AG10803 (cell line): ENCODE measurements at regions not wholly inside any gene's neighbourhood (a gene's known extent, or its start where the extent isn't known, plus 50 kb on each side); places are given as distances from the start of the nearest gene placed in this dataset.

Experiments
- DNase-seq: peaks from one replicate; pipeline ENCODE4 v3.0.0; 2010; ENCODE audit warnings: low read depth
- H3K4me3 ChIP-seq: 2 replicates; pipeline ENCODE4 v1.5.1; 2011; ENCODE audit warnings: mild to moderate bottlenecking, low read length, control low read depth
- TF ChIP-seq, protein P1 (sequence below): conservative IDR thresholded peaks from 2 replicates; pipeline ENCODE4 v1.5.1; 2011; ENCODE audit warnings: mild to moderate bottlenecking, low read length, control low read depth, inconsistent platforms

DNA sequence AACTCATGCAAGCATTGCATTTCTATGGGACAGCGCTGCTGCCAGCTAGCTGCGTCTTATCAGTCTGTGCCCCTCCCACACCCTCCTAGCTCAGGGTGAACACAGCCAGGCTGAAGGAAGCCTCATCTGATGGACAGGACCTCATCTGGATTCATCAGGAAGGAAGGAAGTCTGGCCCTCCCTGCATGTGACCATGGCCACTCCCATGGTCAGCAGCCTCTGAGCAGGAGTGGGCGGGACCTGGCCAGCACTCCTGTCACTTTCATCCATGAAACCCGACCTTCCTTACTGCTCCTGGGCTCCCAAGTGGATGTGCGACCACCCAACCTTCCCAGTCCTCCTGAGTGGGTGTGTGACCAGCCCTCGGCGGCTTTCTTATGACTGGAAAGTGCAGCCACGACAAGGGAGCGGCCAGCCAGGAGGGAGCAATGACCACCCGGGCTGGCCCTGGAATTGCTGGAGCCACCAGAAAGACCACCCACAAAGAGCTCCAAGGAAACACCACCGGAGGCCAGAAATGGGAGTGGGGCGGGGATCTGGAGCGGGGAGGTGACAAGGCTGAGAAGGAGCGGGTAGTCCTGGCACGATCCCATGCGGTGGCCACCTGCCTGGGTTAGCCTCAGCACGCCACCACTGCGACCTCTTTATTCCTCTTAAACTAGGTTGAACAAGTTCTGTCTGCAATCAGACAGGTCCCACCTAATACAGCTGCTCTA lies 241.2 kb downstream of the TTLL2 start:
- H3K4me3 ChIP-seq = no peak overlapping the region
- DNase-seq = no peak
- TF ChIP-seq, protein P1, sequence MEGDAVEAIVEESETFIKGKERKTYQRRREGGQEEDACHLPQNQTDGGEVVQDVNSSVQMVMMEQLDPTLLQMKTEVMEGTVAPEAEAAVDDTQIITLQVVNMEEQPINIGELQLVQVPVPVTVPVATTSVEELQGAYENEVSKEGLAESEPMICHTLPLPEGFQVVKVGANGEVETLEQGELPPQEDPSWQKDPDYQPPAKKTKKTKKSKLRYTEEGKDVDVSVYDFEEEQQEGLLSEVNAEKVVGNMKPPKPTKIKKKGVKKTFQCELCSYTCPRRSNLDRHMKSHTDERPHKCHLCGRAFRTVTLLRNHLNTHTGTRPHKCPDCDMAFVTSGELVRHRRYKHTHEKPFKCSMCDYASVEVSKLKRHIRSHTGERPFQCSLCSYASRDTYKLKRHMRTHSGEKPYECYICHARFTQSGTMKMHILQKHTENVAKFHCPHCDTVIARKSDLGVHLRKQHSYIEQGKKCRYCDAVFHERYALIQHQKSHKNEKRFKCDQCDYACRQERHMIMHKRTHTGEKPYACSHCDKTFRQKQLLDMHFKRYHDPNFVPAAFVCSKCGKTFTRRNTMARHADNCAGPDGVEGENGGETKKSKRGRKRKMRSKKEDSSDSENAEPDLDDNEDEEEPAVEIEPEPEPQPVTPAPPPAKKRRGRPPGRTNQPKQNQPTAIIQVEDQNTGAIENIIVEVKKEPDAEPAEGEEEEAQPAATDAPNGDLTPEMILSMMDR = no peak

DNA sequence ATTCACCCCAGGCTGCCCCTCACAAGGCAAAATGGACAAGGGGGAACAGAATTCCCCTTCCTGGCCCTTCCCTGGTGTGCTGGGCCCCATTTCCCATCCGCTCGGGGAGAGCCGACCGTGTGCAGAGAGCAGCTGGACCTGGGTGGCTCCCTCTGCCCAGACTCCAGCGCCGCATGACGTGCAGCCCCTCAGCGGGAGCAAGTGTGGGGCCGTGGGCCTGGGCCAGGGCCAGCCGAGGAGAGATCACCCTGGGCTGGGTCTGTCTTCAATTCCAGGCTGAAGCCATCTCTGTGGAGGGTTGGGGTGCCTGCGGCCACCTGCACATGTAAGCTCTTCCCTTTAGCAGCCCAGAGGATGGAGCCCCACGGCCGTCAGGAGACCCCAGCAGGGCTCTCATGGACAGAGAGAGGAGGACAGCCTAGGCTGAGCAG lies 241.8 kb downstream of the TTLL2 start:
- TF ChIP-seq, protein P1 = no peak
- no peak for DNase-seq
- no peak overlapping the region for H3K4me3 ChIP-seq

DNA sequence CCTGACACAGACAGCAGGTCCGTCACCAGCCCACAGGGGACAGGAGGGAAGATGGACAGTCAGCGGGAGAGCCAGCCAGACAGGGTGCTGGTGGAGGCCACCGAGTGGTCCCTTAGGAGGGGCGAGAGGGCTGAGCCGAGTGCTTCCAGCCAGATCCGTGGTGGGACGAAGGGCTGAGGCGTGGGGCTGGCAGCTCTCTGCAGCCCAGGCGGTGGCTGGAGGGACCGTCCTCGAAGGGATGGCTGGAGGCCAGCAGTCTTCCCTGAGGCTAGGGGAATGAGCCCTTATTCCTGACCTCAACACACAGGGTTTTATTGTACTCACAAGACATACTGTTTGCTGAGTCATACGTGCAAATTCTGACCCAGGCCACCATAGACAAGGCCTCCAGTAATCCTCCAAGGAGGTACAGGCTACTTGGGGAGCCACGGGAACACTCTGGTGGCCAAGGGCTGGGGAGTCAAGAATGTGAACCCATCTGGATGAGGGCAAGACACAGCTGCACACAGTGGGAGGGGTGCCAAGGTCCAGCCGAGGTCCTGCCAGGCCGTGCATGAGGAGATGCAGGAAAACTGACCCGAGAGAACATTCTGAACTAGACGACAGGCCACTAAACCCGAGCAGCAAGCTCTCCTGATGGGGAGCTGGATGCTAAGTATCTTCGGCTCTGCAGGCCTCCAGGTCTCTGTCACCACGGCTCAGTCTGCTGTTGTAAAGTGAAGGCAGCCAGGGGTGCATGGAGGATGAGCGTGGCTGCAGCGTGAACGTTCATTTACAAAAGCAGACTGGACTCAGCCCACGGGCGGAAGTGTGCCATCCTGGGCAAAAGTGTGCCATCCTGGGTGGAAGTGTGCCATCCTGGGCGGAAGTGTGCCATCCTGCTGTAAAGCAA lies 242.5 kb downstream of the TTLL2 start:
- TF ChIP-seq, protein P1 = no peak
- no peak for DNase-seq
- no peak overlapping the region for H3K4me3 ChIP-seq

DNA sequence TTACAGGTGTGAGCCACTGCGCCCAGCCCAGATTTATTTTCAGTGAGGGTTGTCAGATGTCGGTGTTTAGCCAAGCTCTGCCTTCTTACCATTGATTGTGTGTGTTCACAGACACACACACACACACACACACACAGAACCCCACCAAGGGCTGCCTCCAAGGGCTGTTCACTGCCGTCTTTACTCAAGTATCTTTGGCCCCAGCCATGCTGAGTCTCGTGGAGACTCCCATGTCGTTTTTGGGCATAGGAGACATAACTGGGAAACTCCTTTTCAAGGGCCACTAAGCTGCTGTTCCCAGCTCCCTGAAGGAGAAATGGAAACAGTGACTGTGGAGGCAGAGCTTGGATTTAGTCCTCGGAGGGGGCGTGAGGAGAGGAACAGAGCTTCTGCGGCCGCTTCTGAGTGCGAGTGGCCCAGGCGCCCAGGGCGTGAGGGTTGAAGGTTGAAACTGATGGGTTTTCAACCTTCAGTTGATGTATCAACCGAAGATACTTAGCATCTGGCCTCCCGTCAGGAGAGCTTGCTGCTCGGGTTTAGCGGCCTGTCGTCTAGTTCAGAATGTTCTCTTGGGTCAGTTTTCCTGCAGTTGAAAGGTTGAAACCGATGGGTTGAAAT lies 243.6 kb downstream of the TTLL2 start:
- DNase-seq = no peak
- H3K4me3 ChIP-seq = no peak overlapping the region
- TF ChIP-seq, protein P1 = no peak

DNA sequence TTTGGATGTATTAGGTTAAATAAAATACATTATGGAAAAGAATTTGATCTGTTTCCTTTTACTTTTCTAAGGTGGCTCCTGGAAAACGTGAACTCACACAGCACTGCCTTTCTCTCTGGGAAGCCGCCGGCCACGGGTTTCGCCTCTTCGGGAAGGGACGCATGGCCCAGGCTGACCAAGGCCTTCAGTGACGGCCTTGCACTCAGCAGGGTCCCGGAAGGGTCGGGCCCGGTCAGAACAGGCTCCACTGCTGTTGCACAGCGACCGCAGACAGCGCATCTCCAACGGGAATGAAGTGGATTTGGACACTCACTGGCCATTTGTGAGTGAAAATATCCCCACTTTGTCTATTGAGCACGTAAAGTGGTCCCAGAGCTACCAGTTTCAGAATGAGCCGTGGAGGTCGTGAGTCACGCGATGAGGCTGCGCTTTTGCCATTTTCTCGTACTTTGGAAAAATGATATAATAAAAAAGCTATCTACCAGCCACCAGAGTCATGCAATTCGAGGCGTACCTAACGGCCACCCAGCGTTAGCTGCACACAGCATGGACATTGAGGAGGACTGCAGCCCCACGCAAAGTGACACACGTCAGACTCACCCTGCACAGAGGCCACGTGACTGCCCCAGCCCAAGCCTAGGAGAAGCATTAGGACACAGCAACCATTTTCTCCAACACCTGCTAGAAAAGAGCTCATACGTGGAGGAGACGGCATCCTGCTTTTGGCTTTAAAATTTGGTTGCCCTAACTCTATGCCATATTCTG lies 244.3 kb downstream of the TTLL2 start:
- TF ChIP-seq, protein P1 = no peak
- no peak for DNase-seq
- H3K4me3 ChIP-seq = no peak overlapping the region

DNA sequence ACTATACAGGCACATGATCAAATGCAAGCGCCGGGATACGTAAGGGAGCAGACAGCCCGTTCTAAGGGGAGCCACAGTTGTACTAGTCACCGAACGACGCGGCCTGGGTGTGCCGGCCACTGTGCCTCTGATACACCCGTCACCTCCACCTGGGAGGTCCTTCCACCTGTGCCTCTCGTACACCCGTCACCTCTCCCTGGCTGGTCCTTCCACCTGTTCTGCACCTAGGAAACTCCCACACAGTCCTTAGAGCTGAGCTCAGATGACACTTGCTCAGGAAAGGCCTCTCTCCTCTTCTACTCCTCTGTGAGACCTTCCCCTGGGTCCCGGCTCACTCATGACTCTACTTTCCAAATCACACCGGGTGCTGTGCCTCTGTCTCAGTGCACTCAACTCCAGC lies 245.0 kb downstream of the TTLL2 start:
- no peak overlapping the region for H3K4me3 ChIP-seq
- TF ChIP-seq, protein P1 = no peak
- DNase-seq = no peak
